ENCODE measurements at regions not wholly inside any gene's neighbourhood (a gene's known extent, or its start where the extent isn't known, plus 50 kb on each side); places are given as distances from the start of the nearest gene placed in this dataset.

DNA sequence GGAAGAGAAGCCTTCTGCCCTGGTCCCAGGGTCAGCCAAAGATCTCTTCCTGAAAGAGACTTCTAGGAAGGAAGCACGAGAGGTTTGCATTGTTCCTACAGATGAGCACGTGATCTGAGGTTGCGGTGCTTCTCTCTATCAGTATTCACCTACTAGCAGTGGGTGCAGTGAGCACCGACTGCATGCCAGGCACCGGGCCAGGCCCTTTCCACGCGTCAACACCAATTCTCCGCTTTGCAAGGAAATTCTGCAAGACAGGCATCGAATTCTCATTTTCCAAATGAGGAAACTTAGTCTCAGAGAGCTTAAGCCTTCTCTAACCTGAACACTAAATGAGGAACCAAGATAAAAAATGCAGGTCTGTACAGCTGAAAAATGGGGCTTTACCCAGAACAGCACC lies 151.5 kb upstream of the MYCN start:
- DNase-seq (no peak), ATAC-seq (ENCODE audit: low read depth) (no peak)
- ChIA-PET CTCF (no interaction called here), POLR2A (no interaction called here)
- no peaks in the 10 kb centered on the region for H3K36me3 Mint-ChIP-seq (ENCODE audit: low read depth)
- H3K27me3 Mint-ChIP-seq = no peaks in the 10 kb centered on the region
- no peaks in the 10 kb centered on the region for H3K9me3 Mint-ChIP-seq
- no peak for TF ChIP-seq CTCF (IDR thresholded peaks at IDR 0.05)
- intact Hi-C loops (cut with micrococcal nuclease) = no loop called here
- no peaks in the 10 kb centered on the region for H3K4me1 Mint-ChIP-seq
- no peak overlapping the region for H3K27ac Mint-ChIP-seq
- H3K4me3 Mint-ChIP-seq = no peak overlapping the region

DNA sequence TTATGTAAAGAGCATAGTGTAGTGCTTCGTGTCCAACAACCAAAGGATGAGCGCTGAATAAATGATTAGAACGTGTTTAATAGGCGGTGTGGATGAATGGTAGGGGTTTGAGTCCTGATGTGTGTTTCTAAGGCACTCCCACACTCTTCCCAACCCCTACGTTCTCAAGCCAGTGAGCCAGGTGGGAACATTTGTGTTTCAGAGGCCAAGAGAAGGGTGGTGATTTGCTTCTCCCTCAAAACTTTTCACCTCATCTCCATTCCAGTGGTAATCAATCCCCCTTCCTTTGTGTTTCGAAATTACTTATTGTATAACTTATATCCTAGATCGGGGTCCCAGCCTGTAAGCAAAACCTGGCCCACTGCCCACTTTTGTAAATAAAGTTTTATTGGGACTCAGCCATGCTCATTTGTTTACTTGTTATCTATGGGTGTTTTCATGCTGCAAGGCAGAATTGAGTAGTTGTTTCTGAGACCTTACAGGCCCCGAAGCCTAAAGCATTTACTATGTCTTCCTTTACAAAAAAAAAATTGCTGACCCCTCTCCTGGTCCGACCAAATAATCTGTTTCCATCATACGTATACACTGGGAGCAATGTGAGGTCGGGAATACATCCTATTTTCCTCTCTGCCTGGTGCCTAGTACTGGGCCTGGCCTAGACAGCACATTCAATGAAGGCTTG lies 150.8 kb upstream of the MYCN start:
- DNase-seq (no peak), ATAC-seq (ENCODE audit: low read depth) (no peak)
- no peaks in the 10 kb centered on the region for H3K27me3 Mint-ChIP-seq
- H3K4me3 Mint-ChIP-seq = no peak overlapping the region
- no peaks in the 10 kb centered on the region for H3K36me3 Mint-ChIP-seq (ENCODE audit: low read depth)
- intact Hi-C loops (cut with micrococcal nuclease) = no loop called here
- H3K4me1 Mint-ChIP-seq = no peaks in the 10 kb centered on the region
- no peak for TF ChIP-seq CTCF (IDR thresholded peaks at IDR 0.05)
- CTCF ChIA-PET = no interaction called here
- POLR2A ChIA-PET = no interaction called here
- H3K9me3 Mint-ChIP-seq = no peaks in the 10 kb centered on the region
- no peak overlapping the region for H3K27ac Mint-ChIP-seq

- no peaks in the 10 kb centered on the region for H3K4me1 Mint-ChIP-seq
- ChIA-PET CTCF (no interaction called here), POLR2A (no interaction called here)
- no peak overlapping the region for H3K4me3 Mint-ChIP-seq
- no peak for ATAC-seq (ENCODE audit: low read depth)
- no peak overlapping the region for H3K27ac Mint-ChIP-seq
- intact Hi-C loops (cut with micrococcal nuclease) = no loop called here
- H3K9me3 Mint-ChIP-seq = no peaks in the 10 kb centered on the region
- no peaks in the 10 kb centered on the region for H3K27me3 Mint-ChIP-seq
- H3K36me3 Mint-ChIP-seq (ENCODE audit: low read depth) = no peaks in the 10 kb centered on the region
- DNase-seq = no peak
- no peak for TF ChIP-seq CTCF (IDR thresholded peaks at IDR 0.05)
These were observed 150.0 kb upstream of the MYCN start for GRCh38 chr2:15790326-15790725.

- Mint-ChIP-seq H3K9me3 (no peaks in the 10 kb centered on the region), H3K27me3 (no peaks in the 10 kb centered on the region), H3K36me3 (ENCODE audit: low read depth) (no peaks in the 10 kb centered on the region), H3K4me1 (no peaks in the 10 kb centered on the region), H3K4me3 (no peak overlapping the region), H3K27ac (no peak overlapping the region)
- DNase-seq (no peak), ATAC-seq (ENCODE audit: low read depth) (no peak)
- CTCF ChIA-PET = no interaction called here
- intact Hi-C loops (cut with micrococcal nuclease) = no loop called here
- no peak for TF ChIP-seq CTCF (IDR thresholded peaks at IDR 0.05)
- POLR2A ChIA-PET = no interaction called here
These were observed 149.5 kb upstream of the MYCN start for GRCh38 chr2:15790838-15791237.

DNA sequence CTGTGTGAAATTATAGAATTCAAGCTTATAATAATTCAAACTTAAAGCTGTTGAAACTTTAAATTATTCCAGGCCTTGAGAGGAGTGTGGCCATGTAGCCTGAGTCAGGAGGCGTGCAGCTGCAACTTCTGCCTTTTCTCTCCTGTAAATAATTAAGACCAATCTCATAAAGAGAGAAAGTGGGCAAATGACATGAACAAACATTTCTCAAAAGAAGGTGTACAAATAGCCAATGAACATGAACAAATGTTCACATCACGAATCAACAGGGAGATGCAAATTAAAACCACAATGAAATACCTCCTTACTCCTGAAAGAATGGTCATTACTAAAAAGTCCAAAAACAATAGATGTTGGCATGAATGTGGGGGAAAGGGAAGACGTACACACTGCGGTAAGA lies 149.1 kb upstream of the MYCN start:
- ATAC-seq (ENCODE audit: low read depth) = no peak
- intact Hi-C loops (cut with micrococcal nuclease) = no loop called here
- H3K9me3 Mint-ChIP-seq = no peaks in the 10 kb centered on the region

More for the DNA sequence above, 149.1 kb upstream of the MYCN start:
- H3K36me3 Mint-ChIP-seq (ENCODE audit: low read depth) = no peaks in the 10 kb centered on the region
- no peak for TF ChIP-seq CTCF (IDR thresholded peaks at IDR 0.05)
- CTCF ChIA-PET = no interaction called here
- POLR2A ChIA-PET = no interaction called here
- no peak overlapping the region for H3K4me3 Mint-ChIP-seq
- no peak overlapping the region for H3K27ac Mint-ChIP-seq
- no peak for DNase-seq
- no peaks in the 10 kb centered on the region for H3K4me1 Mint-ChIP-seq
- no peaks in the 10 kb centered on the region for H3K27me3 Mint-ChIP-seq

Measured in activated B cell treated with CpG ODN at 0.5 μM for 24 hours (primary cell).